G401 (cell line): ENCODE measurements at regions not wholly inside any gene's neighbourhood (a gene's known extent, or its start where the extent isn't known, plus 50 kb on each side); places are given as distances from the start of the nearest gene placed in this dataset.

Source experiments
- DNase-seq: peaks from one replicate; pipeline ENCODE4 v3.0.0-alpha.2; 2015; ENCODE audit warnings: low spot score
- in situ Hi-C: cut with HindIII; loops from 2 replicates; pipeline ENCODE4 v1.10.0; 2016; ENCODE audit warnings: low sequenced_read_pairs, mixed read lengths

- in situ Hi-C loops: no loop called here
- DNase-seq: no peak
Measured at GRCh38 chr3:127390365-127391025, 102.6 kb upstream of the PRR20G start.

- in situ Hi-C loops: no loop called here
- no peak for DNase-seq
Measured at GRCh38 chr3:127389913-127390312, 102.1 kb upstream of the PRR20G start.

GRCh38 chr3:127389420-127389819 lies 101.6 kb upstream of the PRR20G start:
- in situ Hi-C loops: no loop called here
- DNase-seq: no peak

- in situ Hi-C loops: no loop called here
- DNase-seq: no peak
Measured at GRCh38 chr3:127388427-127388826, 100.6 kb upstream of the PRR20G start.

- in situ Hi-C loops: no loop called here
- DNase-seq: no peak
Measured at GRCh38 chr3:127387556-127388153, 99.8 kb upstream of the PRR20G start.

- in situ Hi-C loops: no loop called here
- no peak for DNase-seq
Measured at GRCh38 chr3:127387119-127387518, 99.3 kb upstream of the PRR20G start.

GRCh38 chr3:127386490-127386889 lies 98.6 kb upstream of the PRR20G start:
- no peak for DNase-seq
- in situ Hi-C loops: no loop called here

- DNase-seq: no peak
- in situ Hi-C loops: no loop called here
Measured at GRCh38 chr3:127385540-127385870, 97.7 kb upstream of the PRR20G start.

- in situ Hi-C loops: no loop called here
- DNase-seq: no peak
Measured at GRCh38 chr3:127384717-127385539, 97.1 kb upstream of the PRR20G start.

GRCh38 chr3:127383656-127384179 lies 95.9 kb upstream of the PRR20G start:
- in situ Hi-C loops: no loop called here
- DNase-seq: no peak

- in situ Hi-C loops: no loop called here
Measured at GRCh38 chr3:127377801-127378655, 90.2 kb upstream of the PRR20G start.

GRCh38 chr3:127375151-127375930 lies 87.5 kb upstream of the PRR20G start:
- in situ Hi-C loops: no loop called here
- DNase-seq: no peak

More at GRCh38 chr3:127377801-127378655, 90.2 kb upstream of the PRR20G start:
- DNase-seq: no peak

- peak; percentile 3 for DNase-seq
- in situ Hi-C loops: no loop called here
Measured at GRCh38 chr3:127374086-127375010, 86.5 kb upstream of the PRR20G start.

- DNase-seq: no peak
Measured at GRCh38 chr3:127373441-127374085, 85.7 kb upstream of the PRR20G start.

GRCh38 chr3:127371846-127372245 lies 84.0 kb upstream of the PRR20G start:
- no peak for DNase-seq
- in situ Hi-C loops: no loop called here

More at GRCh38 chr3:127373441-127374085, 85.7 kb upstream of the PRR20G start:
- in situ Hi-C loops: no loop called here

GRCh38 chr3:127371334-127371733 lies 83.5 kb upstream of the PRR20G start:
- no peak for DNase-seq
- in situ Hi-C loops: no loop called here

- in situ Hi-C loops: no loop called here
- no peak for DNase-seq
Measured at GRCh38 chr3:127370906-127371305, 83.1 kb upstream of the PRR20G start.
